NCI-H1092 treated with DMSO at 0.1 percent for 48 hours (cell line): ENCODE measurements at regions not wholly inside any gene's neighbourhood (a gene's known extent, or its start where the extent isn't known, plus 50 kb on each side); places are given as distances from the start of the nearest gene placed in this dataset.
"Not testable (repeated sequence)": the region's sequence is repeated elsewhere in the genome, so short reads cannot be mapped to it uniquely, and the experiment has no call there.

ENCODE experiments used
- DNase-seq: peaks from one replicate; lab custom pipeline; 2025; lab: John Stamatoyannopoulos, UW

DNA sequence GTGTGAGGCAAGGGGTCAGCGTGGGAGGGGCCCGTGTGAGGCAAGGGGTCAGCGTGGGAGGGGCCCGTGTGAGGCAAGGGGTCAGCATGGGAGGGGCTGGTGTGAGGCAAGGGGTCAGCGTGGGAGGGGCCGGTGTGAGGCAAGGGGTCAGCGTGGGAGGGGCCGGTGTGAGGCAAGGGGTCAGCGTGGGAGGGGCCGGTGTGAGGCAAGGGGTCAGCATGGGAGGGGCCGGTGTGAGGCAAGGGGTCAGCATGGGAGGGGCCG lies 119.2 kb downstream of the SEPTIN14 start:
- DNase-seq, result not testable (repeated sequence)

DNA sequence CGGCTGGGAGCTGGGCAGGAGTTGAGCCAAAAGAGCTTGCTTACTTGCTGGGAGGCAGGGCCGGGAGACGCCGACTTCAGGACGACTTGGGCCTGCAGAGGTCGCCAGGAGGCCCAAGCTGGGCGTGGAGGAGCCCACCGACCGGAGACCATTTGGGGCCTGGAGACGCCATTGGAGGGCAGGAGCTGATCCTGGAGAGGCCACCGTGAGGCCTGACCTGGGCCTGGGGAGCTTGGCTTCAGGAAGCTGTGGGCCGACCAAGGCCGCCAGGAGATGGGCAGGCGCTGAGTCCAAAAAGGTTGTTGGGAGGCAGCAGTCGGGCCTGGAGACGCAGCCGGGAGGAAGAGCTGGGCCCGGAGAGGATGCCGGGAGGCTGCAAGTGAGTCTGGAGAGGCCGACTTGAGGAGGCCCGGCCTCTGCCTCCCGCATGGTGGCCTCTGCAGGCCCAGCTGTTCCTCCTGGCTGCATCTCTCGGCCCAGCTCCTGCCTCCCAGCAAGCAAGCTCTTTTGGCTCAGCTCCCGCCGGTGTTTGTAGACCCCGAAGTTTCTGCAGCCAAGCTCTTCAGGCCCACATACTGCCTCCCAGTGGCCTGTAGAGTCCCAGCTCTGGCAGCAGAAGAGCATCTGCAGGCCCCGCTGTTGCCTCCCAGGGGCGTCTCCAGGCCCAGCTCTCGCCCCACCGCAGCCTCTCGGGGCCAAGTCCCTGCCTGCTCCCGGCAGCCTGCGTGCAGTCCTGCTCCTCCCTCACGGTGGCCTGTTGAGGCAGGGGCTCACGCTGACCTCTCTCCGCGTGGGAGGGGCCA lies 119.7 kb downstream of the SEPTIN14 start:
- not testable (repeated sequence) for DNase-seq

DNA sequence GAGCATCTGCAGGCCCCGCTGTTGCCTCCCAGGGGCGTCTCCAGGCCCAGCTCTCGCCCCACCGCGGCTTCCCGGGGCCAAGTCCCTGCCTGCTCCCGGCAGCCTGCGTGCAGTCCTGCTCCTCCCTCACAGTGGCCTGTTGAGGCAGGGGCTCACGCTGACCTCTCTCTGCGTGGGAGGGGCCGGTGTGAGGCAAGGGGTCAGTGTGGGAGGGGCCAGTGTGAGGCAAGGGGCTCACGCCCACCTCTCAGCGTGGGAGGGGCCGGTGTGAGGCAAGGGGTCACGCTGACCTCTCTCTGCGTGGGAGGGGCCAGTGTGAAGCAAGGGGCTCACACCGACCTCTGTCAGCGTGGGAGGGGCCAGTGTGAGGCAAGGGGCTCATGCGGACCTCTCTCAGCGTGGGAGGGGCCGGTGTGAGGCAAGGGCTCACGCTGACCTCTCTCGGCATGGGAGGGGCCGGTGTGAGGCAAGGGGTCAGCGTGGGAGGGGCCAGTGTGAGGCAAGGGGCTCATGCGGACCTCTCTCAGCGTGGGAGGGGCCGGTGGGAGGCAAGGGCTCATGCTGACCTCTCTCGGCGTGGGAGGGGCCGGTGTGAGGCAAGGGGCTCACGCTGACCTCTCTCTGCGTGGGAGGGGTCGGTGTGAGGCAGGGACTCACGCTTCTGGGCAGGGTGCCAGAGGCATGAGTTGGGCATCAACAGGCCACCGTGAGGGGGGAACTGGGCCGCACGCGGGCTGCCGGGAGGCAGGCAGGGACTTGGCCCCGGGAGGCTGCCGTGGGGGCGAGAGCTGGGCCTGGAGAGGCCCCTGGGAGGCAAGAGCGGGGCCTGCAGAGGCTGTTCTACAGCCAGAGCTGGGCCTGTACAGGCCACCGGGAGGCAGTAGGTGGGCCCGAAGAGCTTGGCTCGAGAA lies 120.6 kb downstream of the SEPTIN14 start:
- not testable (repeated sequence) for DNase-seq

DNA sequence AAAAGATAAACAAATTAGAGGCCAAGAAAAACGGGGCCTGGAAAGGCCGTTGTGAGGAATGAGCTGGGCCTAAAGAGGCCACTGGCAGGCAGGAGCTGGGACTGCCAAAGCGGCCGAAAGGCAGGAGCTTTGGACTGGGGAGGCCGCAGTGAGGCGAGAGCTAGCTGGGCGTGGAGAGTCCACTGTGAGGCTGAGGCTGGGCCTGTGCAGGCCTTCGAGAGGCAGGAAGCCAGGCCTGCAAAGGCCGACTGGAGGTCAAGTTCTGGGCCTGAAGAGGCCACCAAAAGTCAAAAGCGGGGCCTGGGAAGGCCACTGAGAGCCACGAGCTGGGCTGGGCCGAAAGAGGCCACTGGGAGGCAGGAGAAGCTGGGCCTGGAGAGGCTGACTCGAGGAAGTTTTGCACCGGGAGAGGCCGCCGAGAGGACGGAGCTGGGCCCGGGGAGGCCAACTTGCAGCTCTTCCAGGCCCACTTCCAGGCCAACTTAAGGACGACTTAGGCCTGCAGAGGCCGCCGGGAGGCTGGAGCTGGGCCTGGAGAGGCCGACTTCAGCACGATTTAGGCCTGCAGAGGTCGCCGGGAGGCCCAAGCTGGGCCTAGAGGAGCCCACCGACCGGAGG lies 121.8 kb downstream of the SEPTIN14 start:
- DNase-seq, result not testable (repeated sequence)

DNA sequence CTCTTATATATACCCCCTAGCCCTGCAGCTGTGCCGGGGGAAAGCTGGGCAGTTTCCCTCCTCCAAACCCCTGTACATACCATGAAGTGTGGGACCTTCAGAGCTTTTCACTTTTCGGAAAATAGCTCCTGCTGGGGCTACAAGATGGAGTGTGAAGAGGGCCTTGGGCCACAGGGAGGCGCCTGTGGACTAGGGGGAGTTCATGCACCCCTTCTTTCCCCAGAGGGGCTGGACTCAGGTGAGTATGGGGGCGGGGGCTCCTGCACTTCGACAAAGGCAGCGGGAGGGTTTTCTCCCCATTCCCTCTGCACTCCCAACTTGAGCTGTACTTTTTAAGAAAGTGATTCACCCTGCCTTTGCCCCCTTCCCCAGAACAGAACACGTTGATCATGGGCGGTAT lies 122.5 kb downstream of the SEPTIN14 start:
- DNase-seq, result not testable (repeated sequence)

DNA sequence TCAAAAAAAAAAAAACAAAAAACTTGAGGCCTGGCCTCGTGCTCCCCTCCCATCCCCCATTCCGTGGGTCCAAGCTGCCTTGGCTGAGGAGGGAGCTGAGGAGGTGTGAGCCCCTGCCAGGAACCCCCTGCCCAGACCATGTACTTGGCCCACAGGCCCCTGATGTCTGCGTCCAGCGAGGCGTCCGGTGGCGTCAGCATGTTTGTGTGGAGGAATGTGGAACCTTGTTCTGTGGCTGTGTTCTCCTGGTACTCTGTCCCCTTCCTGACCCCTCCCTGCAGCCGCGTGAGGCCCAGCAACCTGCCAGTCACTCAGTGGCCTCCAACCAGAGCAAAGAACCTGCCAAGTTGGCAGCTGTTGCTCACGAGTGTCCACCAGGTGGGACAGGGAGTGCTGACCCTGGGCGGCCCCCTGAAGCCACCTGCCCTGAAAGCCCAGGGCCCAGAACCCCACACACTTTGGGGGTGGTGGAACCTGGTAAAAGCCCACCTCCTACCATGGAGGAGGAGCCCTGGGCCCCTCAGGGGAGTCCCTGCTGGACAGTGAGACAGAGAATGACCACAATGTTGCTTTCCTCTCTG lies 125.8 kb downstream of the SEPTIN14 start:
- DNase-seq, result not testable (repeated sequence)

DNA sequence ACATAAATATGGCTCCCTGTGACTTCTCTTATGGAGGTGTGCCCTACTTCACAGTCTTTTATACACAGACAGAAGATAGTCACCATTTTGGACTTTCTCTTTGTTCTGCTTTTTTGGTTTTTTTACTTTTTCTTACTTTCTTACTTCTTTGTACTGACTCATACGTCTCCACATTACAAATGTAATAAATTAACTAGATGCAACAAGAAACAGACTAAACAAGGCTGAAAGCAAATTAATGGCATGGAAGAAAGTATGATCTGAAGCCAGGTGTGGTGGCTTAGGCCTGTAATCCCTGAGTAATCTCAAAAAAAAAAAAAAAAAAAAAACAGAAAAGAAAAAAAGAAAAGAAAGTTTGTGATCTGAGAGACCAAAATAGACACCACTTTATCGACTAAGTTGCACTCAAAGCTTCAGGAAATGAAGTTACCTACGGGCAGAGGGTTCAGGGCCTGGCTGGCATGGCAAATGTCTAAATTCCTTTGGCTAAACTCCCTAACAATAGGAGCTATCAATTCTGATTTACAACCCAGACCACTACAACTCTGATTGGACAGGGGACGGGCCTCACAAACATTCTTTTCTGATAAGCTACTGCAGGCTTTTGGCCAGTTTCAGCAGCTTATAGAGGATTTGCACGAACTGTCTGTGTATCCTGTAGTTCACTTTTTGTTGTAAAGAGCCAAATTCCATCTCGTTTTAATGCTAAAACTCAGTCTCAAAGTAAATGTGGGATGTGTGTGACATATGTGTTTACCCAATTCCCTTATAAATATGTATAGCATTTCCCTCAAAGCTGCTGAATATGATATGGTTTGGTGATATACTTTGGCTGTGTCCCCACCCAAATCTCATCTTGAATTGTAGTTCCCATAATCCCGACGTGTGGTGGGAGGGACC lies 129.1 kb downstream of the SEPTIN14 start:
- DNase-seq, result no peak

DNA sequence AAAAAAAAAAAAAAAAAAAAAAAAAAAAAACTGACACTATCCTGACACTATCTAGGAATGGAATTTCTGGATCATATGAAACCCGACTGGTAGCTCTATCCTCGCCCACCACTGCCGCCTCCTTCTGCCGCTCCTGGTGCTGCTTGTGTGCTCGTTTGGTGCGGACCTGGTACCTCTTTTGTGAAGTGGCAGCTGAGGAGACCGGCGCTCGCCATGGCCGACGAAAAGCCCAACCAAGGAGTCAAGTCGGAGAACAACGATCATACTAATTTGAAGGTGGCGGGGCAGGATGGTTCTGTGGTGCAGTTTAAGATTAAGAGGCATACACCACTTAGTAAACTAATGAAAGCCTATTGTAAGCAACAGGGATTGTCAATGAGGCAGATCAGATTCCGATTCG lies 130.6 kb downstream of the SEPTIN14 start:
- no peak for DNase-seq

DNA sequence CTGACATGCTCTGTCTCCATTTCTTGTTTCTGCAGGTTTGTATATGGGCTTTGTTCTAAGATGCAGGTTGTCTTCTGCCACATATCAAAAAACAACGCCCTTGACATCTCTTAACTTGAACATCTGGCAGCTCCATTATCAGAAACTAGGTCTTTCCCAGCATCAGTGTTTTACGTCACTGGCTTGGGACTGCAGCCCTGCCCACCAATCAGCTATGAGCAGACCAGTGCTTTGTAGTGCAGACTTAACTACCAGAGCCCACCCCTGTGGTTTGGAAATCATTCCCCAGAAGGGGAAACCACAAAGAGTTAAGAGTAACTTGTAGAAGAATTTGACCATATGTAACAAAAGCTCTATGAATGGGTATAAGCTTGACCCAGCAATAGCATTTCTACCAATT lies 132.4 kb downstream of the SEPTIN14 start:
- DNase-seq, result no peak

DNA sequence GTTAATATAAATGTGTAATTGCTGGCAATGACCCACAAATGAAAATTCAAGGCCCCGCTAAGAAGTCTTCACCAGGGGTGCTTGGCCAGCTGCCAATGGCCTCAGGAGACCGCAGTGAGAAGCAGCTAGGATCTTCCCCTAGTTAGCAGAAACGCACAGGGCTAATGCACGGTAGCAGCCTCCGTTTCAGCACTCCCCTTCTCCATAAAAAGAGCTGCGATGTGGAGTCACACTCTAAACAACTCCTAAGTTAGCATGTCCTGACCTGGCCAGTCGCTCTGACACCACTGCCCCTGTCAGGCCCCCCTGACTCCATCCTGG lies 139.0 kb downstream of the SEPTIN14 start:
- no peak for DNase-seq

DNA sequence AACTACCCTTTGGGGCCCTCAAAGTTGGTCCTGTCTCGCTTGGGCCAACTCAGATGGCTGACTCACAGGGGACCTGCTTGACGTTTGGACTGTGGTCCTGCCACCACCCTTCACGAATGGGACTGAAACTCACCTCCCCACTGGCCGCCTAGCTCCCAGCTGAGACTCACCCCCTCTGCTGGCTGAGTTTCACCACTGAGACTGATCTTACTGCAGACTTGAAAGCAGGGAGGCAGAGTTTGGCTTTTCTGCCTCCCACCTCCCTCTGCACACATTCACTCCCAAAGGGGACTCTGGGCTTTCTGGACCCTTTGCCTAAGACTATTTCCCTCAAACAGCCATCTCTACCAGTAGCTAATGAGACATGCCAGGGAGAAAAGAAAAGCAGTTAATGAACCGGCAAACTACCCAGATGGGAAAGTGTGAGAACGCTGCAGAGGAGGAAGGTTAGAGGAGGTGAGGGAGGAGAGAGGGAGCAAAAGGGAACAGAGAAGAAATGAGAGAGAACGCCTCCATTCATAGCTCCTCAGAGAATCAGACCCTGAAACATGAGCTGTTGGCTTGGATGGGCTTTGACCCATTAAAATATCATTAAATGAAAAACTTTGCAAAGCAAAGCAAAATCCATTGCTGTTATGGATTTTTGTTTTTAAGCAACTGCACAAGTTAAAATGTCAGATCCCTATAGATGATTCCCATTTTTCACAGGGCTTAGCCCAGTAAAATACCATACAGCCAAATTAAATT lies 139.5 kb downstream of the SEPTIN14 start:
- DNase-seq, result peak; percentile 1

DNA sequence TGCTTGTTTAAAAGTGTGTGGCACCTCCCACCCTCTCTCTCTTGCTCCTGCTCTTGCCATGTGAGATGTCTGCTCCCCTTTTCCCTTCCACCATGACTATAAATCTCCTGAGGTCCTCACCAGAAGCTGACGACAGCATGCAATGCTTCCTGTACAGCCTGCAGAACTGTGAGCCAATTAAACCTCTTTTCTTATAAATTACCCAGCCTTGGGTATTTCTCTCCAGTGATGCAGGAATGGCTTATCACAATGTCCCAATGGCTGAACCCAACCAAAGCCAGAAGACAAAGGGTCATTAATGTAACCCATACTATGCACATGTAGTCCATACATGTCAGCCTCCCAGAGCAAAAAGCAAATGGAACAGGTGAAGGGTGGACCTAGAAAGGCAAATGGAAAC lies 141.5 kb downstream of the SEPTIN14 start:
- DNase-seq, result not testable (repeated sequence)

DNA sequence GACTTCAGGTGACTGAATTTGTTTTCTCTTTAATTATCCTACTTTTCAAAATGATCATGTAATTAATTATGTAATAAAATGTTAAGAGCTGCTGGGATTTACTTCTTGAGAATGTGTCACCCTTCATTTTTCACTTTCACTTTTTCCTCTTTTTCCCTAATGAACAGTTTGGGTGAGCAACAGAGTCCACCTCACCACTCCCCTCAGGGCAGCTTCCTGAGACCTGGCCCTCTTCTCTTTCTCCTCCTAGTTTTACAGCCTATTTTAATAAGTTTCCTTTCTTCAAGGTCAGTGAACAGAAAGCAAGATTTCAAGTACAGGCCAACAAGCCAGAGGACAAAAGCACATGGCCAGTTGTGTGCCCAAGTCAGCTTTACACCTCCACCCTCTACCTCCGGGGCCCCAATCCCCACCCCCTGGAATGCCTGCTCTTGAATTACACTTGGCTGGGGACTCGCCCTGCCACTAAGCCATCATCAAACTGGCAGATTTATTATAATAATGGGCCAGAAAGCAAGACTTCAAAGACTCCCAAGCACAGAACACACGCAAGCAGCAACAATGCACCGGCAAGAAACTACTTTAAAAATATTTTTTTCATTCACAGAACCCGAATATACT lies 143.1 kb upstream of the VOPP1 start:
- DNase-seq, result not testable (repeated sequence)

DNA sequence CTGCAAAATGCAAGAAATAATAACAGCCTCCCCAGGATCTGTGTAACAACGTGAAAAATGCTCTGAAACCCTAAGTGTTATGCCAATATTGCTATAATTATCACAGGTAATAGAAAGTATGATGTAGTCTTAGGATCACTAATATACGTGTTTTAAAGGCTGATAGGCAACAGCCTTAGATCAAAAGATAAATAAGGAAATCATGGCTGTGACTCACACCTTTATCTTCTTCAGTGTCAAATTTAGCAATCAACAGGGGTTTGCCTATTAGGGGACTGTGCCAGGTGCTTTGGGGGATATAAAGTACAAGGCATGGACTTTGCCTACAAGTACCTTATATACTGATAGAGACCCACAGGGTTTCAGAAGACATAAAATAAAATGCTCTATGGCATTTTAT lies 142.1 kb upstream of the VOPP1 start:
- not testable (repeated sequence) for DNase-seq

DNA sequence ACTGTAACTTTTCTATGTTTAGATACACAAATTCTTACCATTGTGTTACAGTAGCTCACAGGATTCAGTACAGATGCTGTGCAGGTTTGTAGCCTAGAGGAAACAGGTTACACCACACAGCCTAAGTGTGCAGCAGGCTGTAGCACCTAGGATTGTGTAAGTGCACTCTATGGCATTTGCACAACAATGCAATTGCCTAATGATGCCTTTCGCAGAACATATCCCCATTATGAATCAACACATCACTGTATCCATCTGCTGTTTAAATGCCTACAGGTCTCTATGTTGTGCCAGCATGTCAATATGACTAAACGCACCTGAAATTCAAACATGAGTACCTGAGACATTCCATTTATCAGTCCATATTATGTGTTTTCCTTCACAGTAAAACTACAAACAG lies 138.0 kb upstream of the VOPP1 start:
- not testable (repeated sequence) for DNase-seq

DNA sequence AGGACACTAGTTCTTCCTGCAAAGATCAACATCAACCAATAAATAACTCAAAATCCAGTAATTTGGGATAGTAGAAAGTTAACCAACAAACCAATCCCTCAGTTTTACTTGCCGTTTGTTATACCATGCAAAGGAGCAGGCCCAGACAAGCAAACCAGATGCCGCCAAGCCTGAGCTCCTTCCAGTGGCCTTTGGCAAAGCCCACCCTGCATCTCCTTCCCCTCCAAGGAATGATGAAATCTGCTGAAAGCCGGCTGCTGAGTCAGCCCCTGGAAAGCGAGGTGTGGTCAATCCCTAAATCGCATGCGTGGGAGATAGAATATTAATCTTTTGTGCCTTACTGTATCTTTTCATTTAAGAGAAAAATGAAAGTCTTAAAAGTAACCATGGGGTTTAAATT lies 135.7 kb upstream of the VOPP1 start:
- not testable (repeated sequence) for DNase-seq

DNA sequence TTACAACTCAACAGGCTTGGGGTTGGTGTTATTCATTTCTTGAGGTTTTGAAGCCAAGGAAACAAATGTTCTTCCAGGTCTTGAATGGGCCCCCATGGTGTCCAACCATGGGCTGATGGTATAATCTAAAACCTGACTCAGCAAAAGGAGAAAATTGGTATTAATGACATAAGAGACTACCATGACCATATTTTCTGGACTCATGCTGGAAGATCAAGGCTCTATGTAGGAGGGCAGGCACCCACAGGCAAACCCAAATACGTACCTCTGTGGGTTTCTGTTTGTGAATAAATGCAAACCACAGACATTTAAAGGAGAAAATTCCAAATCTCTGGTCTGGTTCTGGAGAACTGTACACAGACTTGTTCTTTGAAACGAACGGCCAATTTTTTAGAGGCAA lies 135.1 kb upstream of the VOPP1 start:
- not testable (repeated sequence) for DNase-seq

DNA sequence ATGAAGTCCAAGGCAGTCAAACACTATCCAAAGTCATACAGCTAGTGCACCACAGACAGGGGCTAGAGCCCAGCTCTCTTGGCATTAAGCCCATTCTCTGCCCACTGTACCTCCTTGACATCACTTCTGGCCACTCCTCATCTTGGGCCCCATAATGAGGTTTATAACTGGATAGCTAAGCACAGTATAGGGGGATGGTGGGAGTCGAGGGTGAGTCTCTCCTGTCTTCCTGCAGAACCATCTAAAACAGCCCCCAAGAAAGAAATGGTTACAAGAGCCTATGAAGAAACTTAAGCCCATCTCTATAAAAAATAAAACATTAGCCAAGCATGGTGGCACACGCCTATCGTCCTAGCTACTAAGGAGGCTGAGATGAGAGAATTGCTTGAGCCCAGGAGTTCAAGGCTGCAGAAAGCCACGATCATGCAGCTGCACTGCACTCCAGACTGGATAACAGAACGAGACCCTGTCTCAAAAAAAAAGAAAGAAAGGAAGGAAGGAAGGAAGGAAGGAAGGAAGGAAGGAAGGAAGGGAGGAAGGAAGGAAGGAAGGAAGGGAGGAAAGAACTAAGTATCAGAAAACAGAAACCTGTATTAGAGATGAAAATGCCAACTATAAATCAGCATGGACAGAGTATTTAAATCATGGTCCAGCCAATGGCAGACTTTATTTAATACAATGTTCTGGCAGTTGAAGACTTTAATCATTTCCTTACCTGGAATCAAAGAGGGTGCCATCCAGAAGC lies 134.3 kb upstream of the VOPP1 start:
- not testable (repeated sequence) for DNase-seq

DNA sequence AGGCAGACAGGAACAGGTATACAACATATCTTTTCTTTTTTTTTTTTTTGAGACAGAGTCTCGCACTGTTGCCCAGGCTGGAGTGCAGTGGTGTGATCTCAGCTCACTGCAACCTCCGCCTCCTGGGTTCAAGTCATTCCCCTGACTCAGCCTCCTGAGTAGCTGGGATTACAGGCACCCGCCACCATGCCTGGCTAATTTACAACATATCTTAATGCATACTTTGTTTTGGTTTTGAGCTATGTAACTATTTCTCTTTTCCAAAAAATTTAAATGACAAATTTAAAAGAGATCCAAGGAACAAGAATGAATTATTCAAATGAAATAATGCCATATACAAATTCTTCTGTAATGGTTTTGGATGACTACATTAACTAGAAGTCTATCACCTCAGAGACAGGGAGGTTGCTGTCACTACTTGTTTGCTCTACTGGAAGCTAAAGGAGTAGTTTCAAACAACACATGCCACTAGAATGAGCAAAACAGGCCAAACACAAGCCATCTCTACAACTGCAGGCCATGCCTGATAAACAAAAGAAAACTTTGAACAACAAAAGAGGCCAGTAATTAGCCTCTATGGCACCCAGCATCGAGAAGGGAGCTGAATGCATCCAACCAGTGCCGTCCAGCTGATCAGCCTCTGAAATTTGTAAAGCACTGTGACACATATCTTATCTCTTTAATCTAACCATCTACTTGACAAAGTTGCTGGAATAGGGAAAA lies 133.6 kb upstream of the VOPP1 start:
- not testable (repeated sequence) for DNase-seq
